ENCODE measurements at regions not wholly inside any gene's neighbourhood (a gene's known extent, or its start where the extent isn't known, plus 50 kb on each side); places are given as distances from the start of the nearest gene placed in this dataset.

DNA sequence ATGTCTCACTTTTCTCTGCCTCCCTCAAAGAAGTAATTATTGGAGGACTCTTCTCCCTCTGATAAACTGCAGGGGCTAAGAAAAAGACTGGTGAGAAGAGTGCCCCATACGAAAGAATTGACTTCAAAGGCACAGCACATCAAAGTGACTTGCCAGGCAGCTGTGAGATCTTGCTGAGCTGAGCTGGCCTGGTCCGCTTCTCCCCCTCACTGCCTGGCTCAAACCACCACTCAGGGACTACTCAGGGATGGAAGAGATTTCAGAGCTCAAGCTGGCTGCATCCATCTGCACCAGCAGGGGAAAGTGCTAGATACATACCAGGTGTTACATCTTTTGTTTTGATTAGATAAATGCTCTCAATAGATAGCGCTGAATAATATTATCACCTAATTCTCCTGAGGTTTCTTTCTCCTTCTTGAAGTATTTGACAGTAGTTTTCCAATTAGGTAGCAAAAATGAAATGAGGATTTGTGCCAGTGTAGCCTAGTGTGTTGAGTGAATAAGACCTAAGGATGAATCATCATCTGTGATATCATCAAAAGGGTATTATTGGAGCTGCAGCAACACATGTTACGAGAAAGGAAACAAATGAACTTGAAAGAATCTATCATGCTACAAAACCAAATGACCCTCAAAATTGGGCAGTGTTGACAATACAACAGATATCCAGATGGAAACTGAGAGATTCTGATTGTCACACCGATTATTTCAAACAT is 379.8 kb downstream of the TBC1D4 start:
- ChIA-PET CTCF (no interaction called here), POLR2A (interaction anchor here (1.0 kb wide), 1 partner anchor 8 kb away, joined by 3 read pairs; no protein-coding TSS in a partner anchor)
- intact Hi-C loops (cut with micrococcal nuclease) = no loop called here
- peaks cover 2% of the 10 kb centered on the region for H3K36me3 Mint-ChIP-seq
- H3K4me1 Mint-ChIP-seq (ENCODE audit: low read depth) = no peaks in the 10 kb centered on the region
- peaks cover 20% of the 10 kb centered on the region for H3K27me3 Mint-ChIP-seq
- no peak for DNase-seq
- H3K27ac Mint-ChIP-seq = no peak overlapping the region
- H3K4me3 Mint-ChIP-seq = no peak overlapping the region
- no peaks in the 10 kb centered on the region for H3K9me3 Mint-ChIP-seq

GRCh38 chr13:75101348-75101747 is 380.6 kb downstream of the TBC1D4 start:
- POLR2A ChIA-PET = interaction anchor here (1.0 kb wide), 1 partner anchor 9 kb away, joined by 3 read pairs; no protein-coding TSS in a partner anchor
- CTCF ChIA-PET = no interaction called here
- no peaks in the 10 kb centered on the region for H3K4me1 Mint-ChIP-seq (ENCODE audit: low read depth)

DNA sequence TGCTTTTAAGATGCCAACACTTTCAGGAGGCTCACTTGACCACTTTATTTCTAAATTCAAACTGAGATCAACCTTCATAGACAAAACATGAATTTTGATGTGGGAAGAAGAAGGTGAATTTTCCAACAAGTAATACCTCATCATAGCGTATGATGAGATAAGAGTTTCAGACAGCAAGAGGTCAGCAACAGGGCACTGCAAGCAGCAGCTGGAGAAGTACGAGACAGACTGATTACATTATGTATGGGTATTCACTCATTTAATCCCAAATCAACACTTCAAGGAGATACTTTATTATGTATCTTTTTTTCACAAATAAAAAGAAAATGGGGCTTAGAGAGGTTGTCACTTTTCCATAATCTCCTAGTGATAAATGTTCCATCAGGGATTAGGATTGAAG is 389.8 kb downstream of the TBC1D4 start:
- intact Hi-C loops (cut with micrococcal nuclease) = no loop called here
- Mint-ChIP-seq H3K9me3 (no peaks in the 10 kb centered on the region), H3K27ac (no peak overlapping the region), H3K27me3 (no peaks in the 10 kb centered on the region), H3K4me1 (ENCODE audit: low read depth) (peaks cover 2% of the 10 kb centered on the region), H3K4me3 (no peak overlapping the region), H3K36me3 (no peaks in the 10 kb centered on the region)
- no peak for DNase-seq
- ChIA-PET CTCF (no interaction called here), POLR2A (no interaction called here)

More at GRCh38 chr13:75101348-75101747, 380.6 kb downstream of the TBC1D4 start:
- no peak for DNase-seq
- Mint-ChIP-seq H3K27ac (no peak overlapping the region), H3K27me3 (peaks cover 13% of the 10 kb centered on the region), H3K4me3 (no peak overlapping the region), H3K9me3 (no peaks in the 10 kb centered on the region), H3K36me3 (no peaks in the 10 kb centered on the region)
- intact Hi-C loops (cut with micrococcal nuclease) = no loop called here

- H3K9me3 Mint-ChIP-seq = no peaks in the 10 kb centered on the region
- POLR2A ChIA-PET = no interaction called here
- peaks cover 2% of the 10 kb centered on the region for H3K4me1 Mint-ChIP-seq (ENCODE audit: low read depth)
- H3K4me3 Mint-ChIP-seq = no peak overlapping the region
- no peak overlapping the region for H3K27ac Mint-ChIP-seq
- H3K36me3 Mint-ChIP-seq = no peaks in the 10 kb centered on the region
- no peak for DNase-seq
- intact Hi-C loops (cut with micrococcal nuclease) = no loop called here
- no peaks in the 10 kb centered on the region for H3K27me3 Mint-ChIP-seq
- CTCF ChIA-PET = no interaction called here
These were observed 390.3 kb downstream of the TBC1D4 start for GRCh38 chr13:75091718-75092117.

- H3K4me3 Mint-ChIP-seq = no peak overlapping the region
- no peaks in the 10 kb centered on the region for H3K27me3 Mint-ChIP-seq
- no peaks in the 10 kb centered on the region for H3K36me3 Mint-ChIP-seq
- intact Hi-C loops (cut with micrococcal nuclease) = no loop called here
- H3K9me3 Mint-ChIP-seq = no peaks in the 10 kb centered on the region
- H3K4me1 Mint-ChIP-seq (ENCODE audit: low read depth) = peaks cover 2% of the 10 kb centered on the region
- no peak overlapping the region for H3K27ac Mint-ChIP-seq
- ChIA-PET POLR2A (no interaction called here), CTCF (no interaction called here)
- DNase-seq = no peak
These were observed 390.9 kb downstream of the TBC1D4 start for GRCh38 chr13:75090872-75091615.

GRCh38 chr13:75088915-75089314 is 393.1 kb downstream of the TBC1D4 start:
- Mint-ChIP-seq H3K27me3 (no peaks in the 10 kb centered on the region), H3K4me3 (no peak overlapping the region), H3K9me3 (no peaks in the 10 kb centered on the region), H3K4me1 (ENCODE audit: low read depth) (peaks cover 2% of the 10 kb centered on the region), H3K27ac (no peak overlapping the region), H3K36me3 (no peaks in the 10 kb centered on the region)
- intact Hi-C loops (cut with micrococcal nuclease) = no loop called here
- CTCF ChIA-PET = no interaction called here
- POLR2A ChIA-PET = no interaction called here
- no peak for DNase-seq

- H3K36me3 Mint-ChIP-seq = no peaks in the 10 kb centered on the region
- peaks cover 4% of the 10 kb centered on the region for H3K27me3 Mint-ChIP-seq
- H3K4me1 Mint-ChIP-seq (ENCODE audit: low read depth) = no peaks in the 10 kb centered on the region
- POLR2A ChIA-PET = no interaction called here
- H3K4me3 Mint-ChIP-seq = no peak overlapping the region
- no peak overlapping the region for H3K27ac Mint-ChIP-seq
- H3K9me3 Mint-ChIP-seq = no peaks in the 10 kb centered on the region
- CTCF ChIA-PET = no interaction called here
- intact Hi-C loops (cut with micrococcal nuclease) = no loop called here
- no peak for DNase-seq
These were observed 402.7 kb downstream of the TBC1D4 start for GRCh38 chr13:75079226-75079625.

DNA sequence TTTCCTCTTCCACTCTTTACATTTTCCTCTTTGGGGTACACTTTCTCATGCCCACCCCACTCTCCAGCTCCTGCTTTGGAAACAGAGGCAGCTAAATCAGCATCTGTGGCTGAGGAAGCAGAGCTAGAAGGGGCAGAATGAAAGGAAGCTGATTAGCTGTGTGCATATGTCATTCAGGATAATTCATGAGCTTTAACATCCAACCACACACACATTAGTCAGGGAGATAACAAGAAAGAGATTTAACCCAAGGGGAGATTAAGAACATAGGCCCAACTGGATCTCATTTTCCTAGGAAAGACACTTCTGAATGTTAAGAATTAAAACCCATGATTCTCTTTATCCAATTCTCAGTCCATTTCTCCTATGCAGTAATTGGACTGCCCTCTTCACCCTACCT is 405.5 kb downstream of the TBC1D4 start:
- POLR2A ChIA-PET = no interaction called here
- H3K4me1 Mint-ChIP-seq (ENCODE audit: low read depth) = no peaks in the 10 kb centered on the region
- H3K4me3 Mint-ChIP-seq = no peak overlapping the region
- H3K27me3 Mint-ChIP-seq = peaks cover 3% of the 10 kb centered on the region
- no peak overlapping the region for H3K27ac Mint-ChIP-seq
- no peaks in the 10 kb centered on the region for H3K36me3 Mint-ChIP-seq
- intact Hi-C loops (cut with micrococcal nuclease) = no loop called here
- DNase-seq = no peak
- CTCF ChIA-PET = no interaction called here
- no peaks in the 10 kb centered on the region for H3K9me3 Mint-ChIP-seq

GRCh38 chr13:75073786-75074185 is 408.2 kb downstream of the TBC1D4 start:
- H3K27me3 Mint-ChIP-seq = peaks cover 3% of the 10 kb centered on the region
- H3K36me3 Mint-ChIP-seq = no peaks in the 10 kb centered on the region
- ChIA-PET CTCF (no interaction called here), POLR2A (no interaction called here)
- H3K4me3 Mint-ChIP-seq = no peak overlapping the region
- intact Hi-C loops (cut with micrococcal nuclease) = no loop called here
- no peaks in the 10 kb centered on the region for H3K9me3 Mint-ChIP-seq
- no peaks in the 10 kb centered on the region for H3K4me1 Mint-ChIP-seq (ENCODE audit: low read depth)
- DNase-seq = no peak
- H3K27ac Mint-ChIP-seq = no peak overlapping the region

DNA sequence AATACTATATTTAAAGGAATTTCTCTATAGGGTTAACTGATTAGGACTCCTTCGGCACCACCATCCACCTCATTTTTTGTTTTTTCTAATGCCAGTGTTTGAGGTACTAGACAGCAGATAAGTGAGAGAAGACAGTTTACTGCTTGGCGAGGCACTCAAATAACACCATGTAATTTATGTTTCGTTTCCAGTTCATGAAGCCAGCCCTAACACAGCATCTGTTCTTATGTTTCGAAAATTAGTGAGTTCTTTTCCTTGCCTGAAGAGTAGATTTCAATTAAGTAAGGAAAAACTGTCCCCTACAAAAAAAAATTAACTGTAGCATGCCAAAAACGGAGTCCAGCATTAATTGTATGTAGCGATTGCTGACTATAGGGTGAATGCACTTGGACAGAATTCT is 409.1 kb downstream of the TBC1D4 start:
- Mint-ChIP-seq H3K4me1 (ENCODE audit: low read depth) (no peaks in the 10 kb centered on the region), H3K27me3 (peaks cover 3% of the 10 kb centered on the region), H3K36me3 (no peaks in the 10 kb centered on the region), H3K4me3 (no peak overlapping the region), H3K27ac (no peak overlapping the region), H3K9me3 (no peaks in the 10 kb centered on the region)
- DNase-seq = no peak
- ChIA-PET CTCF (no interaction called here), POLR2A (no interaction called here)
- intact Hi-C loops (cut with micrococcal nuclease) = no loop called here

- no peak for DNase-seq
- Mint-ChIP-seq H3K36me3 (no peaks in the 10 kb centered on the region), H3K4me3 (no peak overlapping the region), H3K27me3 (peaks cover 3% of the 10 kb centered on the region), H3K9me3 (no peaks in the 10 kb centered on the region), H3K4me1 (ENCODE audit: low read depth) (no peaks in the 10 kb centered on the region), H3K27ac (no peak overlapping the region)
- CTCF ChIA-PET = no interaction called here
- intact Hi-C loops (cut with micrococcal nuclease) = no loop called here
- POLR2A ChIA-PET = no interaction called here
These were observed 409.6 kb downstream of the TBC1D4 start for GRCh38 chr13:75072368-75072767.

- Mint-ChIP-seq H3K4me1 (ENCODE audit: low read depth) (no peaks in the 10 kb centered on the region), H3K36me3 (no peaks in the 10 kb centered on the region), H3K9me3 (no peaks in the 10 kb centered on the region), H3K4me3 (no peak overlapping the region), H3K27me3 (peaks cover 3% of the 10 kb centered on the region), H3K27ac (no peak overlapping the region)
- intact Hi-C loops (cut with micrococcal nuclease) = no loop called here
- no peak for DNase-seq
- CTCF ChIA-PET = no interaction called here
- POLR2A ChIA-PET = no interaction called here
These were observed 410.2 kb downstream of the TBC1D4 start for GRCh38 chr13:75071796-75072195.

DNA sequence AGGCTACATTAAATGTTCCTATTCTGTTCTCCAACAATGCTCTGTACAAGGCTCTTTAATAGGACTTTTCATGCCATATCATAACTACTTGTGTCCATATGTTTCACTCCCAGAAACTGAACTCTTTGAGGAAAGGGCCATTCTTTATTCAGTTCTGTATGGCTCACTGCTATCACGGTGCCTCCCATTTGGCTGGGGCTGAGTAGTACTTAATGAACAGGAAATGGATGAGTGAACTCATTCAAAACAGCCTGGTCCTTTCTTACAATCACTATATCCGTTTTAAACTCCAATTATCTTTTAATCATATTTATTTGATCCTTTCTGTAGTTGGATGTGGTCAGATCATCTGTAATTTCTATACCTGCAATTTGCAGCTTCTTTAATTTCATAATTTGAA is 410.6 kb downstream of the TBC1D4 start:
- intact Hi-C loops (cut with micrococcal nuclease) = no loop called here
- ChIA-PET CTCF (no interaction called here), POLR2A (no interaction called here)
- peaks cover 2% of the 10 kb centered on the region for H3K27me3 Mint-ChIP-seq
- no peaks in the 10 kb centered on the region for H3K9me3 Mint-ChIP-seq
- H3K4me3 Mint-ChIP-seq = no peak overlapping the region
- no peak for DNase-seq
- H3K36me3 Mint-ChIP-seq = no peaks in the 10 kb centered on the region
- H3K4me1 Mint-ChIP-seq (ENCODE audit: low read depth) = no peaks in the 10 kb centered on the region
- no peak overlapping the region for H3K27ac Mint-ChIP-seq
